ENCODE measurements at regions not wholly inside any gene's neighbourhood (a gene's known extent, or its start where the extent isn't known, plus 50 kb on each side); places are given as distances from the start of the nearest gene placed in this dataset.

DNA sequence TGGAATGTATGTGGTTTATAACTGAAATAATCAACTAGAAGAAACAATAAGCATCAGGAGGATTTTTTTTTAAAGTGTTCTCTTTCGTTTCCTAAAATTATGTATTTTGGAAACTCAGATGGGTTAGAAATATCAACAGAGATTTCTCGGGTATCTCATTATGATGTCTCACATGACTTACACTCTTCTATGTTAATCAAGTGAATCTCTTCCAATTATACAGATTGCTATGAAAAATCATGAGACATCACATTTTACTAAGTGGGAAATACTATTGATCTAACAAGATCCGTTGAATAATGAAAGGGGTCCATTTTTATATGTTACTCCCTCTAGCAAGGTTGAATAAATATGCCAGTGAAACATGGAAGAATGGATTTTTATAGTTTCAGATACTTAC, 54.7 kb upstream of the NRIP1 start:
- no peak for DNase-seq (ENCODE audit: low spot score)
- TF ChIP-seq, protein P1, sequence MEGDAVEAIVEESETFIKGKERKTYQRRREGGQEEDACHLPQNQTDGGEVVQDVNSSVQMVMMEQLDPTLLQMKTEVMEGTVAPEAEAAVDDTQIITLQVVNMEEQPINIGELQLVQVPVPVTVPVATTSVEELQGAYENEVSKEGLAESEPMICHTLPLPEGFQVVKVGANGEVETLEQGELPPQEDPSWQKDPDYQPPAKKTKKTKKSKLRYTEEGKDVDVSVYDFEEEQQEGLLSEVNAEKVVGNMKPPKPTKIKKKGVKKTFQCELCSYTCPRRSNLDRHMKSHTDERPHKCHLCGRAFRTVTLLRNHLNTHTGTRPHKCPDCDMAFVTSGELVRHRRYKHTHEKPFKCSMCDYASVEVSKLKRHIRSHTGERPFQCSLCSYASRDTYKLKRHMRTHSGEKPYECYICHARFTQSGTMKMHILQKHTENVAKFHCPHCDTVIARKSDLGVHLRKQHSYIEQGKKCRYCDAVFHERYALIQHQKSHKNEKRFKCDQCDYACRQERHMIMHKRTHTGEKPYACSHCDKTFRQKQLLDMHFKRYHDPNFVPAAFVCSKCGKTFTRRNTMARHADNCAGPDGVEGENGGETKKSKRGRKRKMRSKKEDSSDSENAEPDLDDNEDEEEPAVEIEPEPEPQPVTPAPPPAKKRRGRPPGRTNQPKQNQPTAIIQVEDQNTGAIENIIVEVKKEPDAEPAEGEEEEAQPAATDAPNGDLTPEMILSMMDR (IDR thresholded peaks at IDR 0.05; ENCODE audit: extremely low read depth, missing control alignments): no peak

DNA sequence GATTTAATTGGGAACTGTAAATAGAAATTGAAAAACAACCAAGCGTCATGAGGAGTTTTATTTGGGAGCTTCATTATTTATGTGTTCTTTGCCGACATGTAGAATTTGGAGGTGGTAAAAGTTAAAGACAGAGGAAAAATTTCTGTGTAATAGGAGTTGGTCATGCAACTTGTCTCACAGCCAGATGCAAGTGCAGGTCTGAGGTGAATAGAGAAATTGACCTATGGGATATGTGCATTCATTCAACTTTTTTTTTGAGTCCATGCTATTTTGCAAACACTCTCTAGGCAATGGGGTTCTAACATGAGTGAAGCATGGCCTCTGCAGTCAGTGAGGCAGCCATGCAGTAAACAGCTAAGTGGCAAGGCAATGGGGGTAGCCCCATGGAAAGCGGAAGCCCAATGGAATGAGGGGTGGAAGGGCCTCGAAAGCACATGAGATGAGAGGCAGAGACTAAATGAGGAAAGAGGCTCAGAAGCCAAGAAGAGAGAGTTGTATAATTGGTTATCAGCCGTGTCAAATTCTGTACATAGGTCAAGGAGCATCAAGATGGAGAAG, 56.4 kb upstream of the NRIP1 start:
- DNase-seq (ENCODE audit: low spot score): no peak

DNA sequence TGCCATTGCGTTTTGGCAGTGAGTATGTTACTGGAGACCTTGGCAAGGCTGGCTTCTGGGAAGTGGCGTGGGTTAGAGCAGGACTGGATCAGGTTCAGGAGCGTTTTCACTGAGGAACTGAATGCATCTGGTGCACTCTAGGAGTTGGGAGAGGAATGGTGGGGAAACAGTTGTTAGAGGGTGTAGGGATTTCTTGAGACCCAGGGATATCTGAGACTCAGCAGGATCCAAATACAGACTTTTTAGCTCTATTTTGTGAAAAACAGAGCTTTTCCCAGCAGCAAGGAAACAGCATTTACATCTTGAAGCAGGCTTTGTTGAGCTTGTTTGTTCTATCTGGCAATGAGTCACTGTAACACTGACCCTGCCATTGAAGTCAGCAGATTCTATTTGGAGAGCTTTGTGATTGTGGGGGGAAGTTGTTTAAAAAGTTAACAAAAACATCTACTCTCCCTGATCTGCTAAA, 56.9 kb upstream of the NRIP1 start:
- TF ChIP-seq, protein P1 (IDR thresholded peaks at IDR 0.05; ENCODE audit: extremely low read depth, missing control alignments): no peak
- no peak for DNase-seq (ENCODE audit: low spot score)

More for the DNA sequence above, 56.4 kb upstream of the NRIP1 start:
- TF ChIP-seq, protein P1 (IDR thresholded peaks at IDR 0.05; ENCODE audit: extremely low read depth, missing control alignments): no peak

DNA sequence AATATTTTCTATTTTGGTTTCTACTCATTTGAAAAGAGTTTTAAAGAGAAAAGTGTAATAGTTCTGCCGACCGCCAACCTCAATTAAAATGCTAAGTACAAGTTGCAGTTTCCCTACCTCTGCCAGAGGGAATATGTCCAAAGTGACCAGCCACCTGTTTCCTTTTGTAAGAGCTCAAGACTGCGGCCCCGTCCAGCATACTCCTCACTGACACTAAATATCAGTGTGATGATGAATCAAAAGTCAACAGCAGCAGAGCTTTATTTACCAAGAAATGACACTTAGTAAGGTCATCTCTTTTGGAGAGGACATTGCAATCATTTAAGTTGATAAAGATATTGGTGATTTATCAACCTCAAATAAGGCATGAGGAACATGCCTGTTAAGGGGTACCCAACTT, 57.4 kb upstream of the NRIP1 start:
- TF ChIP-seq, protein P1 (IDR thresholded peaks at IDR 0.05; ENCODE audit: extremely low read depth, missing control alignments): no peak
- no peak for DNase-seq (ENCODE audit: low spot score)

DNA sequence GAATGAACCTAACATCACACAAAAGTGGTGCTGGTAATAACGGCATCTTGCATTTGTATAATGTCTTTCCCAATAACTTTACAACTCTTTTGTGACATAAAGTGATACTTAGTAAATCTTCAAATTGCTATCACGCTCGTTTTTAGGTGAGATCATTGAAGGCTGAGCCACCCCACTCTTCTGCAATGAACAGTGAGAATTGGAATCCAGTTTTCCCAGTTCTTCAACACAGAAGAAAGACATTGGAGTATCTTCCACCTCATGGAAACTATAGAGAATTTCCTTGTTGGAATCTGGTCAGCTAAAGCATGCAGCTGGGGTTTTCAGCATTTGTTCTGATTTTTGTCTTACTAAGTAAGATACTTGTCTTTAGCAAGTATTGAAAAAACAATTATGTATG, 59.9 kb upstream of the NRIP1 start:
- DNase-seq (ENCODE audit: low spot score): no peak
- TF ChIP-seq, protein P1 (IDR thresholded peaks at IDR 0.05; ENCODE audit: extremely low read depth, missing control alignments): no peak

DNA sequence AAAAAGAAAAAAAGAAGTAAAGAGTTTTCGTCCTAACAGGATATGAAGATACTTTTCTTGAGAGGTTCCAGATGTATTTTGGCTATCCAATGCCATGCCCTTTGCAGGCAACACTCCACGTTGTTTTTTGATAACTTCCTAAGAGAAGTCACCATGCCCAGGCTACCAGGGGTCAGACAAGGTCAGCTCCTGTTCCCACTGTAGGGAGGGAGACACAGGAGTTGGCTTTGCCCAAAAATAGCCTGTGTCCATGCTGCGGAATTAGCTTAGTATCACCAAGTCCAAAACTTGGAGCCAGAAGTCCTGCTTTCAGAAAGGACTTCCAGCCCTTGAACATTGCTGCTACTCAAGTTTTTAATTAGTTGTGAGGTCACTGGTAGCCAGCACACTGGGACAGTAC, 62.1 kb upstream of the NRIP1 start:
- TF ChIP-seq, protein P1 (IDR thresholded peaks at IDR 0.05; ENCODE audit: extremely low read depth, missing control alignments): no peak
- no peak for DNase-seq (ENCODE audit: low spot score)

DNA sequence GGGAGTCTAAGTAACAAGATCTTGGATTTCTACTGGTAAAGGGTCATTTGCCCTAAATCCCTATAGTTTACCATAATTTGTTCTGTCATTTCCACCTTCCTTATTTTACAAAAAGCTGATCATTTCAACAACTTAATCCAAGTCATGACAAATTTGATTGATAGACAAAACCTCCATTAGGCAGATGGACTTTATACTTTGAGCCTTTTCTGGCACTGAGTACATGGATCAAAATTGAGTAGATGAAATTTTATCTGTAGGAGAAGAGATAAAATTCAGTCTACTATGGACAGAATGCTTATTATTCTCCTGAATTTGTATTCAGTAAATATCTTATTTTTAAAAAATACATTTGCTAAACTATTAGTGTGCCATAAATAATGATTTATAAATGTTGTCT, 62.6 kb upstream of the NRIP1 start:
- DNase-seq (ENCODE audit: low spot score): no peak
- TF ChIP-seq, protein P1 (IDR thresholded peaks at IDR 0.05; ENCODE audit: extremely low read depth, missing control alignments): no peak

Measured in GM20000 (cell line).